Retina (tissue), 1 donor: ENCODE measurements at regions not wholly inside any gene's neighbourhood (a gene's known extent, or its start where the extent isn't known, plus 50 kb on each side); places are given as distances from the start of the nearest gene placed in this dataset.
"Not testable (repeated sequence)": the region's sequence is repeated elsewhere in the genome, so short reads cannot be mapped to it uniquely, and the experiment has no call there.

Source experiments
- DNase-seq: peaks from one replicate; pipeline ENCODE4 v3.0.0-alpha.2; 2016

DNA sequence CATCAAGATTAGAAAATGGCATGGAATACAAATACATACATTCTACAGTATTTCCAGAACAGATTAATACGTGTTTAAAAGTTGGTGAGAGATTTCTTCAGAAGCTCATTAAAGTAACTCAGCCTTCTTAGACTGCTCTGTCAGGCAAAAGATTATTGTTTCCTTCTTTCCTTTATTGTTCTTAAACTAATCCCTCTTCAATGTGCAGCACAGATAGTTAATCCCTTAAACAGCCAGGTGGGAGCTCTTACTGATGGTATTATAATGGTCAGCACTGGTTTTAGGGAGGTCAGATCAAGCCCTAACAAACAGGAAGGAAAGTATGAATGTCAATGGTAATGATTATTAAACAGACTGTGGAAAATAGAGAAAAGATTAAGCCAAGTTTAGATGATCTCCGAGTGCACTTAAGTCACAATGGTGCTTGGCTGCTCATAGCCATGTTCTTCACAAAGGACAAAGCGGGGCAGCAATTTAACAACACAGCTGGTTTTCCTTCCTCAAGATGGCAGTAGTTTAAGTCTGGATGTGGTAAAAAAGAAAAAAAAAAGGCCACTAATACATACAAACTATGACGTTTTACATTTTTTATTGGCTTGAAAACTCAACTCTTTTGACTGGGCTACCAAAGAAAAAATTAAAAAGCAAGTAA, 992.6 kb downstream of the PCDH9 start:
- DNase-seq, result no peak

- DNase-seq, result no peak
Measured at GRCh38 chr13:66234159-66234558, 996.0 kb downstream of the PCDH9 start.

GRCh38 chr13:66231958-66232357, 998.2 kb downstream of the PCDH9 start:
- DNase-seq, result not testable (repeated sequence)

- DNase-seq, result no peak
Measured at GRCh38 chr13:66225072-66225471, 1005.1 kb downstream of the PCDH9 start.

- DNase-seq, result no peak
Measured at GRCh38 chr13:66224663-66225062, 1005.5 kb downstream of the PCDH9 start.

- DNase-seq, result no peak
Measured at GRCh38 chr13:66222926-66223325, 1007.2 kb downstream of the PCDH9 start.

GRCh38 chr13:66222127-66222526, 1008.0 kb downstream of the PCDH9 start:
- no peak for DNase-seq

DNA sequence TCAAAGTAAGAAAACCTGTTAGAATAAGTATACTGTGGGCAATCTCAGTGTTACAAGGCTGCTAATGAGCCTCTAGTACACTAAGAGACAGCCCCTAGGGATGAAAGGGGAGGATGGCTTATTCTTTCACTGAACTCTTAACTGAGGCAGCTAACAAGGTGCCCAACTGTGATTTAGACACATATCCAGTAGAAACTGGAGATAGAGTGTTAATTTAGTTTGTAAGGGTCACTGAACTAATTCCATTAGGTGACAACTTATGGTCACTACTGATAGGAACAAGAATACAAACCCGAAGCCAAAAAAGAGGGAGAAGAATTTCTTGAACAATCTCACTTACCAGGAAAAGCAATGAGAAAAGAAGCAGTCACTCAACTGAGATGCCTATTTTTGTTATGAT, 1010.6 kb downstream of the PCDH9 start:
- DNase-seq, result peak; percentile 17

- no peak for DNase-seq
Measured at GRCh38 chr13:66218583-66218982, 1011.6 kb downstream of the PCDH9 start.

DNA sequence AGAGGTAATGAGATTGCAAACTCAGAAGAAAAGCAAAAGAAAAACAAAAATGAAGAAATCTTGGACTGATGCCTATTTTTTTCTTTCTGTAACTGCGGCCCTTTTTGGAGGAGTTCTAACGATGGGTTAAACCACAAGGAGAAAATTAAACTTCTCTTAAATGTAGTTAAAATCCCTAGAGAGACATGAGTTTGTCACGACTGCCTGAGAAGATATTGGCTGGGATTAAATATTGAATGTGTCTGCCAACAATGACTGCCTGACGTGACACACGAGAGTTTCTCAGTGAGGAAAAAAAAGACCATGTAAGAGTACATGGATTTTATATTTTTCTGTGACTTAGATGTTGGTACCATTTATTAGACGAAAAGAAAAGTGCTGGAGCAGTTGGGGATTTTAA, 1013.4 kb downstream of the PCDH9 start:
- DNase-seq, result no peak

GRCh38 chr13:66214467-66214866, 1015.7 kb downstream of the PCDH9 start:
- no peak for DNase-seq

- no peak for DNase-seq
Measured at GRCh38 chr13:66212511-66212910, 1017.6 kb downstream of the PCDH9 start.

GRCh38 chr13:66210677-66211076, 1019.5 kb downstream of the PCDH9 start:
- no peak for DNase-seq

DNA sequence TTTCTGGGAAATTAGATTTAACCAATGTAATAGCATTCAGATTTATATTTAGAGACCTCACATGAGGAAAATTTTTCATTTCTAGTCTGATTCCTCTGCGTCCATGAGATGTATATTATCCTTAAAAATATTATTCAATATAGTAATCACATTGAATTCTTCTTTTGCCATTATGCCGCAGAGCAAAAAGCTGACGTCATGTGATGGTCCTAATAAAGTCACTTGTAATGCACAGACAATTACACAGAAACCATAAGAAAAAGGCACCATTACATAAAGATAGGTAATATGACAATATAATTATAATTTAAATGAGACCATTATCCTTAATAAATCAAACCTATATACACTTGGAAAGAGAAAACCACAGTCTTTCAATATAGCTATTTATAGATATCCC, 1021.5 kb downstream of the PCDH9 start:
- no peak for DNase-seq

DNA sequence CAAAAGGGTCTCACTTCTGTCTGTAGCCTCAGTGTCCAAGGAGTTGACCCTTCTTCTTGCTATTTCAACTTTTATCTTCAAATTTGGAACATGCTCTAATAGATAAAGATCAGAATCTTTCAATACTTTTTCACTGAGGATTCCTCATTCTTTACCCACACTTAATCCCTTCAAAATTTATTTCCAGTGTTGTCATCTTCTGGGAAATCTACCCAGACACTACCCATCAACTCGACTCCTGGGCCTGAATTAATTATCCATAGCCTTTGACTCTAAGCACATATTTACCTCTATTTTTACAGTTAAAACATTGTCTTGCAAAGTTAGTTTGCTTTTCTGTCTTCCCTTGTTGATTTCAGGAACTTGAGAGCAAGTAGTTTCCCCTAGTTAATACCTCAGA, 1022.5 kb downstream of the PCDH9 start:
- DNase-seq, result no peak

DNA sequence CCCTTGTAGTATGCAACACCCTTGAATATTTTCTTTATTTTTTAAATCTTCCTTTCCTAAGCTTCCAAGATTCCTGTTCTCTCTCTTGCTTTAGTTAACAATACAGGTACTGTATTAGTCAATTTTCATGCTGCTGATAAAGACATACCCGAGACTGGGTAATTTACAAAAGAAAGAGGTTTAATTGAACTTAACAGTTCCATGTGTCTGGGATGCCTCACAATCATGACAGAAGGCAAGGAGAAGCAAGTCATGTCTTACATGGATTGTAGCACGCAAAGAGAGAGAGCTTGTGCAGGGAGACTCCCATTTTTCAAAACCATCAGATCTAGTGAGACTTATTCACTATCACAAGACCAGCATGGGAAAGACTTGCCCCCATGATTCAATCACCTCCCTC, 1024.3 kb downstream of the PCDH9 start:
- no peak for DNase-seq

DNA sequence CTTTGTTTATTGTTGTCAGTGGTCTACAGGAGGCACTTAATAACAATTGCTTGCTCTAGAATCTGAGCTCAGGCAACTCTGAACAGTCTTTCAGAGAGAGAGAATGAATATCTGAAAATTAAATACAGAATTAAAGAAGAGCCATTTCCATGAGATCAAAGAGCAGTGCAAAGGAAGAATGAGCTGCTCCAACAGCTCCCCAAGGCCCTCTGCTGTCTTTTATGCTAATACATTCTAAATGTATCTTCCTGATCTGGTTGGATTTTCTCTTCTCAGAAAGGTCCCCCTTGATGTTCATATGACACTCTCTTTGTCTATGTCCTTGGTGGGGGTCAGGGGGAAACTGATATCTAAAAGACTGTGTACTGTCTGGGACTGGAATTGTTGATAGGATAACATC, 1029.6 kb downstream of the PCDH9 start:
- no peak for DNase-seq

- DNase-seq, result no peak
Measured at GRCh38 chr13:66195238-66195637, 1034.9 kb downstream of the PCDH9 start.

DNA sequence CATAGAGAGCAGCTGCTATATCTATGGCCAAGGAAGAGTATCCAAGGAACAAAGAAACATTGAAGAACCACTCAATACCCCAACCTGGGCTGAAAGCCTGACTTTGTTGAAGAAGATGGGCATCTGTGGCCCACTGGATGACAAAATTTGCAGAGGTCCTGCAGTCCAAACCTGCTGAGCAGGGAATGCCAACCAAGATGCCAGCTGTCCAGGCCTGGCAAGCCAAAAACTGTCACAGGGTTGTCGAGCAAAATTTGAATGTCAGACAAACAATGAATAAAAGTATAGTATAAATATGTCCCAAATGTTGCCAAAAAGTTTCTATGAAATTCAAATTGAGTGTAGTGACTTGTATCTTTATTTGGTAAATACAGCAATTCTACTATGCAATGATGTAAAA, 1040.2 kb downstream of the PCDH9 start:
- no peak for DNase-seq

DNA sequence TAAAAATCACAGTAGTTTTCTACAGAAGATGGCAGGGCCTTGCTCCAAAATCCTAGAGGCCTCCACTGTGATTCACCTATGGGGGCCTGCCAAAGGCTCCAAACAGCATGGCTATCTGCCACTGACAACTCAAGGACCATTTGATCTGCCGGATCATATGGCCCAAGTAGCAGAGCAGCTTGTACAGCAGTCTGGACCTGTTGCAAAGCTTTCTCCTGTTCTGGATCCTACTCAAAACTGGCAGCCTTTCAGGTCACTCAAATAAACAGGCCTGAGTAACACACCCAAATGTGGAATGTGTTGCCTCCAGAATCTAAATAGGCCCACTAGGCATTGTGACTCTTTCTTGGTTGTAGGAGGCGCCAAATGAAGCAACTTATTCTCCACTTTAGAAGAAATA, 1049.3 kb downstream of the PCDH9 start:
- no peak for DNase-seq

GRCh38 chr13:66171920-66172319, 1058.2 kb downstream of the PCDH9 start:
- peak; percentile 52 for DNase-seq

- no peak for DNase-seq
Measured at GRCh38 chr13:66162470-66162869, 1067.7 kb downstream of the PCDH9 start.

DNA sequence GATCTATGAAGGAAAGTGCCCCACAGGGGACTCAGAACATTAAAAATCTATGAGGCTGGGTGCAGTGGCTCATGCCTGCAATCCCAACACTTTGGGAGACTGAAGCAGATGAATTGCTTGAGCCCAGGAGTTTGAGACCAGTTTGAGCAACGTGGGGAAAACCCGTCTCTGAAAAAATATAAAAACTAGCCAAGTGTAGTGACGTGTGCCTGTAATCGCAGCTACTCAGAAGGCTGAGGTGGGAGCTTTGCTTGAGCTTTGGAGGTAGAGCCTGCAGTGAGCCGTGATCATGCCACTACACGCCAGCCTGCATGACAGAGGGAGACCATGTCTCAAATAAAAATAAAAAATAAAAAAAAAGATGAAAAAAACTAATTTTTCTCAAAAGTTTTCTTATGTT, 1070.6 kb downstream of the PCDH9 start:
- peak; percentile 19 for DNase-seq

- DNase-seq, result no peak
Measured at GRCh38 chr13:66154976-66155375, 1075.2 kb downstream of the PCDH9 start.

DNA sequence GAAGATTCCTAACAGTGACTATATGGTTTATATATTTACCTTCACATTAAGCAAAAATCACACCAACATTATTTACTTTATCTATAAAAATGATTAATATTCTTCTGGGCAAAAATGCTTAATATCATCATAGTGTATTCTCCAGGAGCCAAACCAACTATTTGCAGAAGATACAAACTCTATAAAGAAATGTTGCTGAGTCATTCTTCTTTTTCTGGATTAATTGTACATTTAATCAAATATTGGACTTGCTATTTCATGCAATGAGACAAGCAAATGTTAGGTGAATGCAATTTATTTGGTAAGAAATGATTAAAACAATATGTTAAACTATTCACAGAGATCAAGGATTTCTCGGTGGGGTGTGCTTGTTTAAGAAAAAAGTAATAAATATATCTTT, 1075.8 kb downstream of the PCDH9 start:
- DNase-seq, result no peak

GRCh38 chr13:66152596-66152995, 1077.5 kb downstream of the PCDH9 start:
- DNase-seq, result no peak
